NCI-H345 treated with DMSO at 0.1 percent for 48 hours (cell line): ENCODE measurements at regions not wholly inside any gene's neighbourhood (a gene's known extent, or its start where the extent isn't known, plus 50 kb on each side); places are given as distances from the start of the nearest gene placed in this dataset.
A peak's percentile ranks its signal among the peaks of the same experiment; 100 is the strongest.

ENCODE experiments used
- DNase-seq: peaks from one replicate; lab custom pipeline; 2025; ENCODE audit not compliant: unreplicated experiment; lab: John Stamatoyannopoulos, UW

GRCh38 chr12:39127401-39127800 is 222.0 kb upstream of the CPNE8 start:
- no peak for DNase-seq

DNA sequence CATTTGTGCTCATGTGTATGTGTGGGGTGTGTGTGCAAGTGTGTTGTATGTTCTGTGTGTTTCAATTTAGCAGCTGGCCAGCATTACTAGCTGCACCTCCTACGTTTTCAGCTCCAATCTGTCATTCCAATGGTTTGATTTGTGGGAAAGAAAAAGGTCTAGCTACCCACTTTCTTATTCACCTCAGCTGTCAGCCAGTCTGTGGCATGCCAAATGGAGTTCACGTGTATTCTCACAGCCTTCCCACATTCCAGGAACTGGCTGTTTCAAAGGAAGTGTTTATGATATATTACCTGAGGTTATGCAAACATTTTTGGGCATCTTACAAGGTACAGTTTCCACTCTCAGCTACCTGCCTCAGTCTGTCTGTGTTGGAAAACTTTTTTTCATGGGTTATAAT is 220.2 kb upstream of the CPNE8 start:
- DNase-seq, result no peak

DNA sequence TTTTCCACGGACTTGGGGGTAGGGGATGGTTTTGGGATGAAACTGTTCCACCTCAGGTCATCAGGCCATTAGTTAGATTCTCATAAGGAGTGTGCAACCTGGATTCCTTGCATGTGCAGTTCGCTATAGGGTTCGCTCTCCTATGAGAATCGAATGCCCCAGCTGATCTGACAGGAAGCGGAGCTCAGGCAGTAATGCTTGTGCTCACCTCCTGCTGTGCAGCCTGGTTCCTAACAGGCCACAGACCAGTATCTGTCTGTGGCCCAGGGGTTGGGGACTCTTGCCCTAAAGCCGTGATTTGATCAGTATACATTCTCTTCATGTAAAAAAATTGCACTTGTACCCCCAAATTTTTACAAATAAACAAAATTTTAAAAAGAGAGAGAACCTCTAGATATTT is 219.4 kb upstream of the CPNE8 start:
- DNase-seq, result no peak

DNA sequence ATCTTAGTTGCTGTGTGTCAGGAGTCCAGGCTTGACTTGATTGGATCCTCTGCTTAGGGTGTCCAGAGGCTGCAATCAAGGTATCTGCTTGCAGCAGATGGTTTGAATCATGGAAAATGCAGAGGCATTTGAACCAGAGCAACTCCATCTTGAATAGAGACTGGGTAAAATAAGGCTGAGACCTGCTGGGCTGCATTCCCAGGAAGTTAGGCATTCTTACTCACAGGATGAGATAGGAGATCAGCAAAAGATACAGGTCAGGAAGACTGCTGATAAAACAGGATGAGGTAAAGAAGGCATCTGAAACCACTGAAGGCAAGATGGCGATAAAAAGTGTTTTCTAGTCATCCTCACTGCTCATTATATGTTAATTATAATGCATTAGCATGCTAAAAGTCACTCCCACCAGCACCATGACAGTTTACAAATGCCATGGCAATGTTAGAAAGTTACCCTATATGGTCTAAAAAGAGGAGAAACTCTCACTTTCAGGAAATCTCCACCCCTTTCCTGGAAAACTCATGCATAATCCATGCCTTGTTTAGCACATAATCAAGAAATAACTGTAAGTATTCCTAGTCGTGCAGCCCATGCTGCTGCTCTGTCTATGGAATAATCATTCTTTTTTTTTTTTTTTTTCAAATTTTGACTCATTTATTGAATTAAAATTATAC is 218.3 kb upstream of the CPNE8 start:
- DNase-seq, result no peak

GRCh38 chr12:39122562-39123204 is 217.3 kb upstream of the CPNE8 start:
- no peak for DNase-seq

DNA sequence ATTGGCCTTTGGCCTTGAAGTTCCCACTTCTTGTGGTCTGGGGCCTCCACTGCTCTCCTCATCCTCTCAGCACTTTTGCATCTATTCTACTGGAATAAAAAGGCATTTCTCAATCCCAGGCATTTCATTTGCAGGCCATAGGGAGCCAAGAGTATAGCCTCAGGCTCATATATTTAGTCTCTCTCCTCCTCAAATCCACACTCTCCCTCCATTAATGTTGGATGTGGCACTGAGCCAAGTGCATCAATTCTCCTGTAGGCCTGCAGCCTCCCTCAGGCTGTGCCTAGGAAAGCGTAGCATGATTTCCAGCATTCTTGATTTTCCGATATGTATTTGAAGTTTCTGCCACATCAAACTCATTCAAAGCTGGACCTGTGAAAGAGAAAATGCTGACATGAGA is 211.5 kb upstream of the CPNE8 start:
- peak; percentile 66 for DNase-seq

- DNase-seq, result no peak
Measured at GRCh38 chr12:39112064-39112463, 206.7 kb upstream of the CPNE8 start.

GRCh38 chr12:39105111-39105510 is 199.7 kb upstream of the CPNE8 start:
- DNase-seq, result no peak

GRCh38 chr12:39103552-39104165 is 198.3 kb upstream of the CPNE8 start:
- DNase-seq, result peak; percentile 67

GRCh38 chr12:39102474-39103209 is 197.3 kb upstream of the CPNE8 start:
- DNase-seq, result no peak

DNA sequence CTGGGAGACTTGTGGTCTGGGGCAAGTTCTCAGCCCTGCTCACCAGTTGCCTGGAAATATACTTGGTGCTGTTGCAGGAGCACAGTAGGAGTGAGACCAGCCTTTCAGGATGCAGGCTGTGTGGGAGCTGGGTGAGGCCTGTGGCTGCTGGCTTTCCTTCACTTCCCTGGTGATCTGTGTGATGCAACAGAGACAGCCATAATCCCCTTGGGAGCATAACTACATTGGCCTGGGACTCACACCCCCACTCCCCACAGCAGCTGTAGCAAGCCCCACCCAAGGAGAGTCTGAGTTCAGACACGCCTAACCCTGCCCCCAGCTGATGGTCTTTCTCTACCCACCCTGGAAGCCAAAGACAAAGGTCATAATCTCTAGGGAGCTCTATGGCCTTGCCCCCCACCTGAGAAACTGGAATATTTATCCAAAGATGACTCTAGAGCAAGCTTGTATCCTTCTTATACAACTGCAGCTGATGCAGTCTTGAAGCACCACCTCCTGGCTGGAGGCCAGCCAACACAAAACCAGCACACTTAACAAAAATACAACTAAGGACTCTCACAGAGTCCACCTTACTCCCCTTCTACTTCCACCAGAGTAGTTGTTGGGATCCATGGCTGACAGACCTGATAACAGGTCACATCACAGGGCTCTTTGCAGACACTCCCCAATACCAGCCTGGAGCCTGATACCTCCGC is 190.4 kb upstream of the CPNE8 start:
- no peak for DNase-seq

DNA sequence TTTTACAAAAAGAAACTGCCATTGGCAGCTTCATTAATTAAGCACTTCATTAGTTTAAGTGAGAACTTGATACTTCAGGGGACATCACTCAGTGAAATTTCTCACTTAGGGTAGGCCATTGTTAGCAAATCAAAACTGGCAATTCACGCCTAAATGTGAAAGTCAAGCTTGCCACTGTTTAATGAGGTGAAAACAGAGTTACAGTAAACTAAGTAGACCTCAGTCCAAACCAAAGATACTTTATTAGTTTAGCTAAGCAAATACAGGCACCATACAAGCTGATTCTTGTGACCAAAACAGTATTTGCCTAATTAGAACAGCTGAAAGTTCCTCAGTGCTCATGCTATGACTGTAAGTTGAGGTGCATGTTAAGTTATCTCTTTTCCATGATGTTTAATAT is 176.5 kb upstream of the CPNE8 start:
- no peak for DNase-seq

DNA sequence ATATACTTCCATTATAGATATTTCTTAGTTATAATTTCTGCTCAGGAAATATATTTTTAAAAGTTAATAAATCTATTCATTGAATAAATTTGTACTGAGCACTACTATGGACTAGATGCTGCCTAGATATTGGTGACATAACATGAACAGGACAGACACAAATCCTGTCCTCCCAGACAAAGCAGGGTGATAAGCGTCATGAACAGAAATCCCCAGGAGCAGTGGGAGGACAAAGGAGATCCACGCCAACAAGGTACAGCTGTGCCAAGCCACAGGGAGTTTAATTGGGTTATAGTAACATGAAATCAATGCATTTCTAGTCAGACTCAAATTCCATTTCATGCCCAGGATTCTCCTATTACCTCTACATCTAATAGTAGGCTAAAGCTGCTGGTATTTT is 171.8 kb upstream of the CPNE8 start:
- DNase-seq, result no peak

GRCh38 chr12:39074063-39074462 is 168.7 kb upstream of the CPNE8 start:
- DNase-seq, result no peak

GRCh38 chr12:39072658-39073057 is 167.3 kb upstream of the CPNE8 start:
- DNase-seq, result no peak

DNA sequence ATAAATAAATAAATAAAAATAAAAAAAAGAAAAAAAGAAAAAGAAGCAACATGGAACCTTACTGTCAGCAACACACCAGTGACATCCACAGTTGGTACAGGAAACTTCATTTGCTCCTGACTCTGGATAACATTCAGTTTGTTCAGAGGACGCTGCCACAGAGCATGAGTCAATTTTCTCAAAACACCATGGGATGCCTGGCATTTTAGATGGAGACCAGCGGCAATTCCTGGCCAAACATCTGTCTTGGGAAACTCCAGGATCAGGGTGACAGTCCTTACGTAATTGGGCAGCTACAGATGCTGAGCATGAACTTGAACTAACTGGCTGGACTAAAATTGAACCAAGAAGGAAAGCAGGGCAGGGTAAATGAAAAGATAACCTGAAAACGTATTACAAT is 166.2 kb upstream of the CPNE8 start:
- no peak for DNase-seq

- DNase-seq, result no peak
Measured at GRCh38 chr12:39070775-39071174, 165.4 kb upstream of the CPNE8 start.

DNA sequence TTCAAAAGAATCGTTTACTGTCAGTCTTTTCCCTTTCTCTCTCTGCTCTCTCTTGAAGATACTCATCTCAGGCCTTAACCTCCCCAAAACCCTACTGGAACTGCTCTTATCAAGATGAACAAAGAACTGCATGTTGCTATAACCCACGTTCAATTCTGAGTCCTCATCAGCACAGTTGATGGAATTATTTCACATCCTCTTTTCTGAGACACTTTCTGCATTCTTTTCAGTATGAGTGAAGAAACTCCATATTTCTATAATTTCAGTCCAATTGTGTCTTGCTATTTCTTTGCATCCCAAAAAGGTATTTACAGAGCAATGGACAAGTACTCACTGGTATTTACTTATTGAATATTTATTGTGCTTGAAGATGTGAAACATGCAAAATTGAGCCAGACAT is 160.1 kb upstream of the CPNE8 start:
- DNase-seq, result no peak

- no peak for DNase-seq
Measured at GRCh38 chr12:39064708-39065107, 159.3 kb upstream of the CPNE8 start.

- no peak for DNase-seq
Measured at GRCh38 chr12:39062266-39062996, 157.0 kb upstream of the CPNE8 start.

GRCh38 chr12:39061576-39061975 is 156.2 kb upstream of the CPNE8 start:
- no peak for DNase-seq
